ENCODE measurements at regions not wholly inside any gene's neighbourhood (a gene's known extent, or its start where the extent isn't known, plus 50 kb on each side); places are given as distances from the start of the nearest gene placed in this dataset.

DNA sequence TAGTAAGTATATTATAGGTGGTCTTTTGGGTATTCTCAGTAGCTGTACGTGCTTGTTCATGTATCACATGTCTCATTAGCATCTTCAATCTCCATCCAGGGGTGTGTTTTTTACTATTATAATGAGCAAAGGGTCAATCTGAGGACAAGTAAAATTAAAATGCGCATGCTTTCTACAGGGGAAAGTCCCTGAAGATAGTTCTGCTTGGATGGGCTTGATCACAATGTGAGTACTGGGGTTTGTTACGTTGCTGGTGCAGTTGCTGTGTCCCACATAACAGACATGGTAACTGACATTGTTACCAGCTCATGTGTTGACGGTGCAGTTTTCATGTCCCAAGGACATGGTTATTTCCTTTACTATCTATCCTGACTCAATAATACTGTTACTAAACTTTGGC is 65.9 kb downstream of the UCHL1 start:
- no peak for DNase-seq (ENCODE audit: low spot score in 2 of 2)
- Histone ChIP-seq H3K4me3 (no peak overlapping the region), H3K9me3 (no peaks in the 10 kb centered on the region), H3K4me1 (no peaks in the 10 kb centered on the region), H3K27me3 (no peaks in the 10 kb centered on the region), H3K36me3 (no peaks in the 10 kb centered on the region), H3K27ac (no peak overlapping the region)
- 88 to 91% methylated on average over 4 of the region's 4 CpGs for WGBS, 2 donors
- TF ChIP-seq, protein P1, sequence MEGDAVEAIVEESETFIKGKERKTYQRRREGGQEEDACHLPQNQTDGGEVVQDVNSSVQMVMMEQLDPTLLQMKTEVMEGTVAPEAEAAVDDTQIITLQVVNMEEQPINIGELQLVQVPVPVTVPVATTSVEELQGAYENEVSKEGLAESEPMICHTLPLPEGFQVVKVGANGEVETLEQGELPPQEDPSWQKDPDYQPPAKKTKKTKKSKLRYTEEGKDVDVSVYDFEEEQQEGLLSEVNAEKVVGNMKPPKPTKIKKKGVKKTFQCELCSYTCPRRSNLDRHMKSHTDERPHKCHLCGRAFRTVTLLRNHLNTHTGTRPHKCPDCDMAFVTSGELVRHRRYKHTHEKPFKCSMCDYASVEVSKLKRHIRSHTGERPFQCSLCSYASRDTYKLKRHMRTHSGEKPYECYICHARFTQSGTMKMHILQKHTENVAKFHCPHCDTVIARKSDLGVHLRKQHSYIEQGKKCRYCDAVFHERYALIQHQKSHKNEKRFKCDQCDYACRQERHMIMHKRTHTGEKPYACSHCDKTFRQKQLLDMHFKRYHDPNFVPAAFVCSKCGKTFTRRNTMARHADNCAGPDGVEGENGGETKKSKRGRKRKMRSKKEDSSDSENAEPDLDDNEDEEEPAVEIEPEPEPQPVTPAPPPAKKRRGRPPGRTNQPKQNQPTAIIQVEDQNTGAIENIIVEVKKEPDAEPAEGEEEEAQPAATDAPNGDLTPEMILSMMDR (IDR thresholded peaks at IDR 0.05) = no peak
- TF ChIP-seq EP300 (IDR thresholded peaks at IDR 0.05) (no peak), POLR2A (IDR thresholded peaks at IDR 0.05) (no peak)

DNA sequence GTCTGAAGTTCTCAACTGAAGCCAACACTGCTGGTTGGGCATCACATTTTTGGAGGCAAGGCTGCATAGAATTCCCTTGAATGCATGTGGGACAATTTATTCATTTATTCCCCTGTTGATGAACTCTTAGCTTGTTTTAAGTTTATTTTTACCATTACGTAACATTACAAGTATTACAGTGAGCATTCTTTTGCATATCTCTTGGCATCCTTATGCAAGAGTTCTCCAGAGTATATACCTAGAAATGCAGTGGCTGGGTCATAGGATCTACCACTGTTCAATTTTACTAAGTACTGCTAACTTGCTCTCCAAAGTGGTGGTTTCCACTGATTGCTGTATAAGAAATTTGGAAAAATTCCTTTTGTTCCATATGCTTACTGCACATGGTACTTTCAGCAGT is 66.5 kb downstream of the UCHL1 start:
- Histone ChIP-seq H3K4me3 (no peak overlapping the region), H3K36me3 (no peaks in the 10 kb centered on the region), H3K27ac (no peak overlapping the region), H3K27me3 (no peaks in the 10 kb centered on the region), H3K9me3 (no peaks in the 10 kb centered on the region), H3K4me1 (no peaks in the 10 kb centered on the region)
- TF ChIP-seq EP300 (IDR thresholded peaks at IDR 0.05) (no peak), POLR2A (IDR thresholded peaks at IDR 0.05) (no peak)
- TF ChIP-seq, protein P1 (IDR thresholded peaks at IDR 0.05) = no peak
- WGBS, 2 donors = 91 to 93% methylated on average over 1 of the region's 1 CpG
- no peak for DNase-seq (ENCODE audit: low spot score in 2 of 2)

DNA sequence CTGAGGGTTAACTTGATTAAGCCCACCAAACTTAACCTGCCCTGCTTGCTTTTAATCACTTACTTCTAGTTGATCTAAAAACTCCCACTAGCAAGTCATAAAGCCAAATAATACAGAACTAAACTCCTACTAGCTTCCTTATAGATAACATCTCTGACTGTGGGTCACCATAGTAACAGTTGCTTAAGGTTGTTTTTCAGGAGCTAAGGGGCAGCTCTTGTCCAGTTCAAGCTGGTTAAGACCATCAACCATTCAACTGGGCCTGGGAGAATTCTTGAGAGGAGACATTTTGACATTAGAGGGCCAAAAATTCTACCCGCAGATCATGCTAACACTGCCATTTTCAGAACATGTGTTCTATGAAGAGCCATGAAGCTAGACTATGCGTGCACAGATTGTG is 67.0 kb downstream of the UCHL1 start:
- WGBS, 2 donors = 93 to 99% methylated on average over 2 of the region's 2 CpGs
- Histone ChIP-seq H3K4me3 (no peak overlapping the region), H3K4me1 (no peaks in the 10 kb centered on the region), H3K9me3 (no peaks in the 10 kb centered on the region), H3K27ac (no peak overlapping the region), H3K36me3 (no peaks in the 10 kb centered on the region), H3K27me3 (no peaks in the 10 kb centered on the region)
- TF ChIP-seq EP300 (IDR thresholded peaks at IDR 0.05) = no peak
- TF ChIP-seq, protein P1 (IDR thresholded peaks at IDR 0.05) = no peak
- TF ChIP-seq POLR2A (IDR thresholded peaks at IDR 0.05) = no peak
- DNase-seq (ENCODE audit: low spot score in 2 of 2) = no peak

DNA sequence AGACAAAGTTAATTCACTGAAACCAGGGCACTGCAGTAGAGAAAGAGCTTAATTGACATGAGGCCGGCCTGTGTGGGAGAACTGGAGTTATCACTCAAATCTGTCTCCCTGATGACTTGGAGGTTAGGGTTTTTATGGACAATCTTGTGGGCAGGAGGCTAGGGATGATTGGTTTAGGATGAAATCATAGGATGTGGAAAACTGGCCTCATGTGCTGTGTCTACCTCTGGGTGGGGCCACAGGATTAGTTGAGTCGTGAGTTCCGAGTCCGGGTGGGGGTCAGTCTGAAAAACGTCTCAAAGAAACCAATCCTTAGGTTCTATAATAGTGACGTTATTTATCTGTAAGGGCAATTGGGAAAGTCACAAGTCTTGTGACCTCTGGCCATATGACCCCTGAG is 68.1 kb downstream of the UCHL1 start:
- no peak overlapping the region for H3K27ac ChIP-seq
- TF ChIP-seq, protein P1 (IDR thresholded peaks at IDR 0.05) = no peak
- TF ChIP-seq POLR2A (IDR thresholded peaks at IDR 0.05) (no peak), EP300 (IDR thresholded peaks at IDR 0.05) (no peak)

DNA sequence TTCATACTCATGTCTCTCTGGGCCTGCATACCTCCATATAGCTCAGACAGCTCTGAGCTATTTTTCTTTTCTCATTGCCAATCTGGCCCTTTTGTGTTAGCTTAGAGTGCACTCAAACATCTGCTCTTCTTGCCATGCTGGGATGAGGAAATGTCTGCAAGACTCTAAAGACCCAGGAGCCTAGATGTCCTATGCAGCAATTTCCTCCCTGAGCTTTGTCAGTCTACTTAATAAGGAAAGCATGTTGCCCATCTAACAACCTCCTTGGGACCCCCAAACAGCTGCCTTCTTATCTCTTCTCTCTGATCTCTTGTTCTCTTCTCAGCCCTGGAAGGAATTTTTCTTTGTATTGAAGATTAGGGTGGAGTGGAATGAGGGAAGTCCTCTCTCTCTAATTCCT is 69.2 kb downstream of the UCHL1 start:
- DNase-seq (ENCODE audit: low spot score in 2 of 2) = no peak
- Histone ChIP-seq H3K4me1 (no peaks in the 10 kb centered on the region), H3K9me3 (no peaks in the 10 kb centered on the region), H3K27ac (no peak overlapping the region), H3K36me3 (no peaks in the 10 kb centered on the region), H3K27me3 (no peaks in the 10 kb centered on the region), H3K4me3 (no peak overlapping the region)
- TF ChIP-seq, protein P1 (IDR thresholded peaks at IDR 0.05) = no peak
- no peak for TF ChIP-seq POLR2A (IDR thresholded peaks at IDR 0.05)
- TF ChIP-seq EP300 (IDR thresholded peaks at IDR 0.05) = no peak

More for the DNA sequence above, 68.1 kb downstream of the UCHL1 start:
- no peak overlapping the region for H3K4me3 ChIP-seq
- H3K9me3 ChIP-seq = no peaks in the 10 kb centered on the region
- WGBS, 2 donors = 89 to 94% methylated on average over 6 of the region's 6 CpGs
- DNase-seq (ENCODE audit: low spot score in 2 of 2) = no peak
- H3K27me3 ChIP-seq = no peaks in the 10 kb centered on the region
- no peaks in the 10 kb centered on the region for H3K36me3 ChIP-seq
- H3K4me1 ChIP-seq = no peaks in the 10 kb centered on the region
